ENCODE measurements at regions not wholly inside any gene's neighbourhood (a gene's known extent, or its start where the extent isn't known, plus 50 kb on each side); places are given as distances from the start of the nearest gene placed in this dataset.

GRCh38 chrX:111005166-111005565 is 90.8 kb upstream of the PAK3 start:
- no peaks in the 10 kb centered on the region for H3K9me3 ChIP-seq (ENCODE audit: insufficient read depth, low read length)

GRCh38 chrX:111003118-111003517 is 92.9 kb upstream of the PAK3 start:
- H2AFZ ChIP-seq (ENCODE audit: low read depth, low read length, severe bottlenecking): no peak overlapping the region
- no peaks in the 10 kb centered on the region for H3K79me2 ChIP-seq (ENCODE audit: insufficient read depth, low read length)
- H3K27me3 ChIP-seq (ENCODE audit: low read length): no peaks in the 10 kb centered on the region

More at GRCh38 chrX:111005166-111005565, 90.8 kb upstream of the PAK3 start:
- Histone ChIP-seq H2AFZ (ENCODE audit: low read depth, low read length, severe bottlenecking) (no peak overlapping the region), H3K36me3 (ENCODE audit: low read length) (no peaks in the 10 kb centered on the region), H4K20me1 (ENCODE audit: low read depth, low read length) (no peaks in the 10 kb centered on the region), H3K27ac (ENCODE audit: low read depth, low read length) (no peak overlapping the region), H3K4me3 (ENCODE audit: insufficient read depth, low read length, poor library complexity, severe bottlenecking) (no peak overlapping the region), H3F3A (ENCODE audit: insufficient read depth) (no peaks in the 10 kb centered on the region), H3K4me2 (ENCODE audit: low read depth, low read length, poor library complexity, severe bottlenecking) (no peak overlapping the region), H3K79me2 (ENCODE audit: insufficient read depth, low read length) (no peaks in the 10 kb centered on the region), H3K9me2 (replicated peaks; ENCODE audit: insufficient read depth, low read length) (no peaks in the 10 kb centered on the region), H3K27me3 (ENCODE audit: low read length) (no peaks in the 10 kb centered on the region), H3K9ac (ENCODE audit: low read length) (no peak overlapping the region)
- TF ChIP-seq EZH2phosphoT487 (conservative IDR thresholded peaks at IDR 0.05; ENCODE audit: low read length) (no peak), CTCF (IDR thresholded peaks at IDR 0.05; ENCODE audit: insufficient read depth, low read length, poor library complexity, severe bottlenecking) (no peak)

GRCh38 chrX:110992611-110993010 is 103.4 kb upstream of the PAK3 start:
- H3K27ac ChIP-seq (ENCODE audit: low read depth, low read length): no peak overlapping the region
- TF ChIP-seq CTCF (IDR thresholded peaks at IDR 0.05; ENCODE audit: insufficient read depth, low read length, poor library complexity, severe bottlenecking) (peak; percentile 35), EZH2phosphoT487 (conservative IDR thresholded peaks at IDR 0.05; ENCODE audit: low read length) (no peak)
- H3K4me3 ChIP-seq (ENCODE audit: insufficient read depth, low read length, poor library complexity, severe bottlenecking): no peak overlapping the region
- no peak overlapping the region for H3K4me2 ChIP-seq (ENCODE audit: low read depth, low read length, poor library complexity, severe bottlenecking)
- H4K20me1 ChIP-seq (ENCODE audit: low read depth, low read length): no peaks in the 10 kb centered on the region
- no peaks in the 10 kb centered on the region for H3K9me3 ChIP-seq (ENCODE audit: insufficient read depth, low read length)
- no peaks in the 10 kb centered on the region for H3K79me2 ChIP-seq (ENCODE audit: insufficient read depth, low read length)
- H3K36me3 ChIP-seq (ENCODE audit: low read length): no peaks in the 10 kb centered on the region
- H3F3A ChIP-seq (ENCODE audit: insufficient read depth): no peaks in the 10 kb centered on the region
- no peaks in the 10 kb centered on the region for H3K9me2 ChIP-seq (replicated peaks; ENCODE audit: insufficient read depth, low read length)
- H2AFZ ChIP-seq (ENCODE audit: low read depth, low read length, severe bottlenecking): no peak overlapping the region
- H3K9ac ChIP-seq (ENCODE audit: low read length): no peak overlapping the region
- H3K27me3 ChIP-seq (ENCODE audit: low read length): no peaks in the 10 kb centered on the region

More at GRCh38 chrX:111003118-111003517, 92.9 kb upstream of the PAK3 start:
- Histone ChIP-seq H3K4me3 (ENCODE audit: insufficient read depth, low read length, poor library complexity, severe bottlenecking) (no peak overlapping the region), H3F3A (ENCODE audit: insufficient read depth) (no peaks in the 10 kb centered on the region), H3K9me2 (replicated peaks; ENCODE audit: insufficient read depth, low read length) (no peaks in the 10 kb centered on the region), H4K20me1 (ENCODE audit: low read depth, low read length) (no peaks in the 10 kb centered on the region), H3K27ac (ENCODE audit: low read depth, low read length) (no peak overlapping the region), H3K4me2 (ENCODE audit: low read depth, low read length, poor library complexity, severe bottlenecking) (no peak overlapping the region), H3K9ac (ENCODE audit: low read length) (no peak overlapping the region), H3K36me3 (ENCODE audit: low read length) (no peaks in the 10 kb centered on the region), H3K9me3 (ENCODE audit: insufficient read depth, low read length) (no peaks in the 10 kb centered on the region)
- TF ChIP-seq EZH2phosphoT487 (conservative IDR thresholded peaks at IDR 0.05; ENCODE audit: low read length) (no peak), CTCF (IDR thresholded peaks at IDR 0.05; ENCODE audit: insufficient read depth, low read length, poor library complexity, severe bottlenecking) (no peak)
